IMR-90 (cell line): ENCODE measurements at regions not wholly inside any gene's neighbourhood (a gene's known extent, or its start where the extent isn't known, plus 50 kb on each side); places are given as distances from the start of the nearest gene placed in this dataset.

ENCODE experiments used
- BHLHE40 ChIP-seq: fragments of 150-350 bp; IDR thresholded peaks from 2 replicates; pipeline ENCODE4 v1.6.1; 2016; ENCODE audit warnings: mild to moderate bottlenecking, low read depth, low read length
- CHD1 ChIP-seq: IDR thresholded peaks from 2 replicates; pipeline ENCODE4 v1.6.1; 2012; ENCODE audit warnings: low read depth, low read length, improper control_type of control experiment
- CTCF ChIP-seq: conservative IDR thresholded peaks from 2 replicates; pipeline ENCODE4 v1.5.1; 2012; ENCODE audit warnings: mild to moderate bottlenecking, low read depth, low read length, improper control_type of control experiment
- ELK1 ChIP-seq: fragments of 150-350 bp; IDR thresholded peaks from 2 replicates; pipeline ENCODE4 v1.6.1; 2016; ENCODE audit warnings: low read depth, mild to moderate bottlenecking, low read length, moderate library complexity, borderline replicate concordance
- FOS ChIP-seq: fragments of 150-350 bp; IDR thresholded peaks from 2 replicates; pipeline ENCODE4 v1.6.1; 2016; ENCODE audit warnings: low read depth, low read length
- MAFK ChIP-seq: IDR thresholded peaks from 2 replicates; pipeline ENCODE4 v1.6.1; 2012; ENCODE audit warnings: low read depth, low read length, improper control_type of control experiment
- MXI1 ChIP-seq: IDR thresholded peaks from 2 replicates; pipeline ENCODE4 v1.6.1; 2012; ENCODE audit warnings: low read depth, mild to moderate bottlenecking, low read length, moderate library complexity, borderline replicate concordance
- POLR2A ChIP-seq: IDR thresholded peaks from 2 replicates; pipeline ENCODE4 v1.6.1; 2012; ENCODE audit warnings: mild to moderate bottlenecking, low read depth, low read length
- RFX5 ChIP-seq: IDR thresholded peaks from 2 replicates; pipeline ENCODE4 v1.8.0; 2012; ENCODE audit warnings: low read depth, mild to moderate bottlenecking, low read length, moderate library complexity
- SMC3 ChIP-seq: fragments of 150-350 bp; IDR thresholded peaks from 2 replicates; pipeline ENCODE4 v1.6.1; 2016; ENCODE audit warnings: low read depth, mild to moderate bottlenecking, antibody characterized with exemption, low read length, moderate library complexity
- USF2 ChIP-seq: fragments of 150-350 bp; IDR thresholded peaks from 2 replicates; pipeline ENCODE4 v1.6.1; 2017; ENCODE audit warnings: mild to moderate bottlenecking, antibody characterized with exemption, low read length, low read depth

GRCh38 chr18:75500545-75500944, 73.0 kb upstream of the SMIM21 start:
- TF ChIP-seq CTCF (no peak), MAFK (peak; percentile 36; the same call in 1 of the 2 replicates), ELK1 (no peak), MXI1 (no peak), POLR2A (no peak), SMC3 (no peak), USF2 (no peak), BHLHE40 (no peak), RFX5 (peak; percentile 59; the same call in 1 of the 2 replicates), CHD1 (no peak), FOS (peak; percentile 58; the same call in 1 of the 2 replicates)
